GM19372 (cell line): ENCODE measurements at regions not wholly inside any gene's neighbourhood (a gene's known extent, or its start where the extent isn't known, plus 50 kb on each side); places are given as distances from the start of the nearest gene placed in this dataset.
"Not testable (repeated sequence)": the region's sequence is repeated elsewhere in the genome, so short reads cannot be mapped to it uniquely, and the experiment has no call there.

Experiments
- ATAC-seq: cut with Tn5 transposase; IDR thresholded peaks from one replicate; pipeline ENCODE4 v1.9.1; 2021; ENCODE audit warnings: mild to moderate bottlenecking, low read depth, moderate library complexity; ENCODE audit not compliant: unreplicated experiment

DNA sequence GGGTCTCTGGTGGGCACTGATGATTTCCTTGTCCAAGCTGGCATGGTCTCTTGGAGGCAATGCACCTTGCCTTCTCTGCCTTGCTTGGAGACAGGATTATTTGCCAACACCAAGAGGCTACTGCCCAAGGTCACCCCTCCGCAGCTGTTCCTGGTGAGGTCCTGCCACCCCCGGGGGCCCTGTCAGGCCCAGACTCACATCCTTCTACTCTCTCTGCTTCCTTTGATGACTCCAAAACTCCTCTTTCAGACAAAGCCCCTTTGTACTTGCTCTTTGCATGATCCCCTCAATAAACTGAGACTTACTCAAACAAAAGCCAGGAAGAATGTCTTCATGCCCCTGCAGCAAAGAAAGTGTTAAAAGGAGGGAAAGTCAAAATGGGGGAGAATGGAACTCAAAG, 137.7 kb downstream of the MEX3B start:
- ATAC-seq, result no peak

DNA sequence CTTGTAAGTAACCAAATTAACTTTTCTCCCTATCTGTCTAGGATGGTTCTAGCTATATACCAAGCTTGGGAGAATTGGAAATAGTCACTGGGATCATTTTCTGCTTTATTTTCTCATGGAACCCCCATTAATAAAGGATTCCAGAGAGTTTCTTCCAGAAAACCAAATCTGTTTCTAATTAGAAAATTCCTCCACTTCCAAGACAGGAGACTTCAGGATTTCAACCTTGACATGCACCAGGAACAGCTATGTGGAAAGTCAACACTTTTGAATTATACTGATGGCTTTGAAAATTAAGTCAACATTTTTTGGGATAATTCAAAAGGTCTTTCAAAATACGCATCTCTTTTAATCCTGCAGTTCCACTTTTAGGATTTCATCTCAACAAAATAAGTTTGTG, 138.3 kb downstream of the MEX3B start:
- ATAC-seq, result no peak

DNA sequence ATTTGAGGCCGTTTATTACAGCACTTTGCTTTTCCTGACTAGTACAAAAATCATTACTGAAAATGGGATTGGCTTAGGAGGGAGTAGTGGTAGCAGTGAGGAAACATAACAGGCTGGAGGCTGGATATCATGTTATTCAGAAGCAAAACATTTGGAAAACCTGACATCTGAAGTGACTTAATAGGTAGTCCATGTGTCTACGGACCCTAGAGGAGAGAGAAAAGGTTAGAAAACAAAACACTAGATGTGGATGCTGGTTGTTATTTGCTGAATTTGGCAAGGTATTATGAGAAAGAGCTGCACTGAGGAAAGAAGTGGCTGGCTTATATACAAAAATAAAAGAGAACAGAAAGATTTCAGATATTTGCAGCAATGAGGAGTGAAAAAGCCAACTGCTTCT, 139.9 kb downstream of the MEX3B start:
- ATAC-seq, result no peak

DNA sequence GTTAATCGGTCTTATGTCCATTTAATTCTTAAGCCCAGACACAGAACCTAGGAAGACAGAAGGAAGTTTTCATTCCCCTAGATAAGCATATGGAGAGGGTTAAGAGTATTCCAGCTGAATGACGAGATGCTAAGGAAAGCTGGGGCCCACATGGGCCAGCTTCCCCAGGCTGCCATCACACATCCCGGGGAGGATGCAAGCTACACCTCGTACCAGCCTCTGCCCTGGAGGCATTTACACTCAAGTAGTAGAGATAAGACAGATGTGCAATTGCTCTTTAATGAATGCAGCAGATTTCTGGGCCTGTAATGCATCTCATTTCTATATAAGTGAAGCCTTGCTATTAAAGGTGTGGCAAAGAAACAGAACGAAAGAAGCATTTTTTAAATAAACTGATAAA, 144.5 kb downstream of the MEX3B start:
- no peak for ATAC-seq

DNA sequence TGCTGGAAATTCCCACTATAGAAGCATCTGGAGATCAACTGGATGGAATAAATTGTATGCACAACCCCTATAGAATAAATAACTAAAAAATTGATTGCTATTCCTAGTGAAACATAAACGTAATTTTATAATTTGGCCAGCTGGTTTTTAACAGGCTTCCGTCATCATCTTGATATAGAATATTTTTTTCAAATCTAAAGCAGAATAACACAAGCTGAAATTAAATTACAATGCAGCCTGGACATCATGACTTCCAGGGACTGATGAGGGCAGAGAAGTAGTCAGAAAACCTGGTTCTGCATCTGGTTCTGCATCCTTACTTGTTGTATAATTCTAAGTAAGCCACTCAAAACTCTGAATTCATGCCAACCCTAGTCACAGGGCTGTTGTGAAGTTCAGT, 146.1 kb downstream of the MEX3B start:
- no peak for ATAC-seq

DNA sequence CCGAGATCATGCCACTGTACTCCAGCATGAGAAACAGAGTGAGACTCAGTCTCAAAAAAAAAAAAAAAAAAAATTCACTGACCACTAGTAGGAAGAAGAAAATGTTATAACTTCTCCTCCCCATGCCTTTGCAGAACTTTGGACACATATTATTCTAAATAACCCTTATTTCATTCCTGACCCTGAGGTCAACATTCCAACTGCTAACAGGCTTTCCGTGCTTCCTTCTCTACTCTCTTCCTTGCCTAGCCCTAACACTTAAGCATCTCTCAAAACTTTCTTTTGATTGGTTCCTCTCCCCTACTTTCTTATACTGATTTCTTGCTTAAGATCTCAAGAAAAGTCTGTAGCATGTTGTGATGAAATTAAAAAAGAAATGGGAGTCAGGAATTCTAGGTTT, 146.8 kb downstream of the MEX3B start:
- ATAC-seq, result no peak

DNA sequence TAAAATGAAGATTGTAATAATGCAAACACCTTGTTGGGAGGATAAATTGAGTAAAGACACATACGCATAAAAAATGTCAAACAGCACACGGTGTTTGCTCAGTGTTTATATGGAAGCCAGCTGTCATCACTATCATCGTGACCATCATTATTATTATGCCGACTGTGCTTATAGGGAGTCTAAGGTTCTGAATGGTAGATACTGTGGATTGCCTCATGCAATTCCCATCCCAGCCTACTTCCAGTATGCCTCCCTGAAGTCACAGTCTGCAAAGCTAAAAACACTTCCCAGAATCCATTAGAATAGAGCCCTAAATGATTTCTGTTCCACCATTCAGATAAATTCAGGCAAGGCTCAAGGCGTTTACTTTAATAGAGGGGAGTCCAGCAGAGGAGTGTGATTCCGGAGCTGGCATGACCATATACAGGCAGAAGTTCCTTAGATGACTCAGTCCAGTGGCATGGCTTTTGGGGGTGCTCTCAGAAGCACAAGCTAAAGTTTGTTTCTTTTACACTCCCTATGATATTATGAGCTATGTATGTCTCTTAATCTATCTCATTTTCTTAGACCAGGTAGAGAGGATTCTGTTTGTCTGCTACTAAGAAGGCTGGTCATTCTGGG, 148.7 kb downstream of the MEX3B start:
- ATAC-seq, result no peak

DNA sequence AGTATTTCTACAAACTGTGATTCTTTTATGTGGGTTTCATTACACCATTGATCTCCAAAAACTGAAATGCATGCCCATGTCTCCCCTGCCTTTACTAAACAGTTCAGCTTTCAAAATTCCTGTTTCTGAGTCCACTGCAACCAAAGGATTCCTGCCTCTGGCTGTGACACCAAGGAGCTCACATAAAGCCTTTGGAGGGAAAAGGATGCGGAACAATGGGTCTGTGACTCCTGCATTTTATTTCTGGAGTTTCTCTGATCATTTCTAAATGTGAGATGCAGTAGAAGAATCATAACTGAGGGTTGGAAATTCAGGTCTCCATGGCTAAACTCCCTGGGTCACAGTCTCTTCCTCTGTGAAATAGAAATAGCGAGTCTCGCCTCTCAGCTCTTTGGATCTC, 149.5 kb downstream of the MEX3B start:
- ATAC-seq, result no peak

DNA sequence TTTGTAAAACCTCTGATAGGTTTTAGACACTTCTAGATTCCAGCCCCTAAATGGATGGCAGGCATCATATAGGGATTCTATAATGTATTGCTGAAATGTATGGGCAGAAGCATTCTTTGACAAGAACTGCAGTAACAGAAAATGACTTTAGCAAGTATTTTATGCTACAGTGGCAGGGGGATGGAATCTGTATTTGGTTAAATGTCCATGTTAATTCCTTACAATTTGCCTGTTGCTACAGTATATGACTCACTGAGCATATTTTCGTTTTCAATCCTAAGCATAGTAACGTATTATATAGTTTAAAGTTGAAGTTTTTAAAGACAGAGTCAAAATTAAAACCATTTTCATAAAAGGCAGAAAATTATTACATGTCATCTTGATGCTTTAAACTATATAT, 150.1 kb downstream of the MEX3B start:
- ATAC-seq, result no peak

DNA sequence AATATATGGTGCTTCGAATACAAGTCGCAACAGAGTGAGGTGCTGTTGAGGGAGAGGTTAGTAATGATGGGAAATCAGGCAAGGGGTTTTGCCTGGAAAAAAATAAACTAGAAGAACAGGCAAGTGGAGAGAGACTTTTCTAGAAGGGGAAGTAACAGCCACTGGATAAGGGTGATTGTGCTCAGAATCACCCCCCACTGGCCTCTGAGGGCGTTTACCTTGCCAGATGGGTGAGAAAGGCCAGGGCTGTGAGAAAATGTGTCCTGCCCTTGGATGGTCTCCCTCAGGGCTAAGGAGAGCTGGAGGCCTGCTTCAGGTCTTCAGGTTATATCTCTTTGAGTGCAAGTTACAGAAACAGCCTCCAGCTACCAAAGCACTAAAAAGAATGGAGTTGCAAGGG, 151.8 kb downstream of the MEX3B start:
- ATAC-seq, result no peak

DNA sequence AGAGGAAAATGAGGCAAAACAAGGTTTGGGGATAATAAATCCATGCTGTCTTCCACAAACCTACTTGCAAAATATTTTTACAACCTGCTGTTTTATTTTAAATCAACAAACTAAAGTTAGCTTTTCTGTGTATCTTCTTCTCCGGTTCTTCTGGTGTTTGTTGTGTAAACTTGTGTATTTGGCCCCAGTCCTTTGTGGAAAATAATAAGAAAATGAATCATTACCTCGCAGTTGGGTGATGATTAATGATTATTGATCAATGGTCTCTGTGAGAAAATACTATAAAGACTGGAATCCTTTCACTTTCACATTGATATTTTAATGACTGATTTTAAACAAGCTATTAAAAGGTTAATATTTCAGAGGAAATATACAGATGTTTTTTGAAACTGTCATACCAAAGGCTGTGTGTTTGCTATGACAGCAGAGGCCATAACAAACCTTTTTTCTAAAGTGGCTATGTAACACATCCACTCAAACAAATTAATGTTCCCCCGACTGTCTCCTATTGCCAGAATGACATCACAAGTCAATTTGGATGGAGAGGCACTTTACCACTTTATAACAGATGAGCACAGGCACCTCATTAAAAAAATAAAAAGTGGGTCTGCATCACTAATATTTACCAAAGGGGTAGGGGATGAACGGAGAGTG, 152.5 kb downstream of the MEX3B start:
- no peak for ATAC-seq

DNA sequence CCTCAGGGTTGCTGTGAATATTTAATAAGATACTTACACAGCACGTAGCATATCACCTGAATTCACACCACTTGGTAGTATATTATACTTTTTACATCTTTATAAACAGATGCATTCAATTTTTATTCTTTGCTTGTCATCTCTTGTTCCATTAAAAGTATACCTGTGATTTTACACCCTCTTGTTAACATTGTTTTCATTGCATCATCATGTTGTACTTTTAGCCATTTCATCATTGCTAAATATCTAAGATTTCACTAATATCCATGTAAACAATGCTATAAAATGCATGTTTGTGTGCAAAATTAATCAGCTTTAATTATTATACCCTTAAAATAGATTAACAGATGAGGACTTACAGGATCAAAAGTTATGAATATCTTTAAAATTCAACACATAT, 155.3 kb downstream of the MEX3B start:
- ATAC-seq, result no peak

DNA sequence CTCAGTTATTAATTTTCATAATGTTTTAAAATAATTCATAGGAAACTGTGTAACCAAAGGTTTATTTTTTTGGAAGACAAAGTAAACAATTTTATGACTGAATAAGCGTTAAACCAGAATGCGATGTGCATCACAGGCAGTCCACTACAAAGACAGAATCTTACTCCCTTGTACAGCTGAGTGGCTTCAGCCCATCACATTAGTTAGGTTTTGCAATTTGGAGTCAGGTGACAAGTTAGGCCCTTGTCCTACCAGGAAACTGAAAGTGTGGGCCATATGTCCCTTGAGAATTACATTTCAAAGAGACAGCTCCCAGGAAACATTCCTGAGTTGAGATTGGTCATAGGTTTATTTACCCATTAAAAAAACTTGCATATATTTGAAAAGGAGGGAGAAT, 156.3 kb downstream of the MEX3B start:
- ATAC-seq, result no peak

DNA sequence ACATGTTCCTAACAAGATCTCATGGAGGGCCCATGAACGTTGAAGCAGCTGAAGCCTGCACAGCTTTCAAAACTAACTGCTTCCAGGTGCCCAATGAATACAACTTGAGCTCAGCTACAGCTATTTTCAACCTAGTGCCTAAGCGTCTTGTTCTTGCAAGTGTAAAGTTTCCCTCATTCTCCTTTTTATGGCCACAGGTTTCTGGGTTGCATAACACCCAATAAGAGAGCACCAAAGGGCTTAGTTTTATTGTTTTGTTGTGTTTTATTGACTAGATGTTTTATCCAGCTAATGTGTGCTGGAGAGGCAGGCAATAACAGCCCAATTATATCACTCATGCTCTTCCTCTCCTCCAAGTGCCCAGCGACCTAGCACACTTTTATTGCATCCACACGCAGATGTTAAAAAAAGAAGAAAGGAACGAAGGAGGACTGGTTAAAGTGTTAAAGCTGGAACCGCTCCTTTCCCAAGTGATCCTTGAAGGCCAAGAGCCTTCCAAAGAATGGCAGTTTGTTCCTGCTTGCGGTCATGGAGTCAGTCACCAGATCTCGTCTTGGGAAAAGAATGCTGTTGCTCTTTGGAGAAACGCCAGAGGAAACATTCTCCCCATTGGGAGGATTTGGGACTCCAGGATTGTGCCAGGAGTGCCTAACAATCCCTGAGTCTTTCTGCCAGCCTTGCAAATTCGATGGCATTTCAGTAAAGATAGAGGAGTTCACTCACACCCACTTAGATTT, 156.9 kb downstream of the MEX3B start:
- ATAC-seq, result no peak

DNA sequence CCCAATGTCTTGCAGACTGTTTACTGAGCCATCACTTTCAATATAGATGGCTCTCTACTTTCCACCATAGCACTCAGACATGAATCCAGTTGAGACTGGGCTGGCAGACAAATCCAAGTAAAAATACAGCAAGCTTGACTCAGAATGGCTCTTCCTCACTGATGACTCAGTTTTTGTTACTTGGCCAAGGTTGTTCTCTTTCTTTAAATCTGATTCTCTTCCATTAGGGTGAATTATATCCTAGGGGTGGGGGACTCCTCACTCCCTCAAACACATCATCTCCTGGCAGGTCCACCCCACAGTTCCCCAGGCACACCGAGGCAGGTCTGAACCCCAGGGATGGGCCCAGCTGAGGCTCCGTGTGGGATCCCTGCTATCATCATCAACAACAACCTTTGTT, 157.9 kb downstream of the MEX3B start:
- no peak for ATAC-seq

DNA sequence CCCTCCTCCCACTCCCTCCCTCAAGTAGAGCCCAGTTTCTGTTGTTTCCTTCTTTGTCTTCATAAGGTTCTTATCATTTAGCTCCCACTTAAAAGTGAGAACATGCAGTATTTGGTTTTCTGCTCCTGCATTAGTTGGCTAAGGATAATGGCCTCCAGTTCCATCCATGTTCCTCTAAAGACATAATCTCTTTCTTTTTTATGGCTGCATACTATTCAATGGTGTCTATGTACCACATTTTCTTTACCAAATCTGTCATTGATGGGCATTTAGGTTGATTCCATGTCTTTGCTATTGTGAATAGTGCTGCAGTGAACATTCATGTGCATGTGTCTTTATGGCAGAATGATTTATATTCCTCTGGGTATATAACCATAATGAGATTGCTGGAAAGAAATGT, 158.6 kb downstream of the MEX3B start:
- not testable (repeated sequence) for ATAC-seq

DNA sequence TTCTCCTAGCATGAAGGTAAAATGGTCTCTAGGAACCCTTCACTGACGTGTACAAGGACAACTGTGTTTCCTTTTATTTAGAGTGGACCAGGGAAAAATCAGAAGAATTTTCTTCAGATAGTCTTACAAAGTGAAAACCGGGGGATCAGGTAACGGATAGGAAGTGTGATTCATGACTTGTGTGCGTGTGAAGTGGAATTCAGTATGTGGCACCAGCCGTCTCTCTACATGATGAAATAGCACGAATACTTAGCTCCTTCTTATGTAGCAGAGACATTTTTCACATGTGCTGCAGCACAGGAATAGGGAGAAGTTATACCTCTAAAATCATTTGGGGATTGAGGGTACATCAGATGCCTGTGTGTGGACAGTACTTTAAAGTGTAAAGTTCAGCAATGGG, 159.2 kb downstream of the MEX3B start:
- ATAC-seq, result no peak

DNA sequence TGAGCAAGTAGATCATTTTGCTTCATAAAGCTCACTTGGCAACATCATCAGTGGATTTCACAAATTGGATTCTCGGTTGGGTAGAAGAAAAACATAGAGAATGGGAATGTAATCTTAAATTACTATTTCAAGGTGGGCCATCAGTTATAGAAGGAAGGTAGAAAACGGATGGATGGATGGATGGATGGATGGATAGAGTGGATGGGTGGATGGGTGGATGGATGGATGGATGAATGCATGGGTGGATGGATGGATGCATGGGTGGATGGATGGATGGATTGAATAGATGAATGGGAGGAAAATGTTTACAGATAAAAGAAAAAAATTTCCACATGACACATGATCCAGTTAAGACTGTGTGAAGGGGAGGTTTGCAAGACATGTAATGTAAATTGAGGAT, 159.7 kb downstream of the MEX3B start:
- ATAC-seq, result no peak

DNA sequence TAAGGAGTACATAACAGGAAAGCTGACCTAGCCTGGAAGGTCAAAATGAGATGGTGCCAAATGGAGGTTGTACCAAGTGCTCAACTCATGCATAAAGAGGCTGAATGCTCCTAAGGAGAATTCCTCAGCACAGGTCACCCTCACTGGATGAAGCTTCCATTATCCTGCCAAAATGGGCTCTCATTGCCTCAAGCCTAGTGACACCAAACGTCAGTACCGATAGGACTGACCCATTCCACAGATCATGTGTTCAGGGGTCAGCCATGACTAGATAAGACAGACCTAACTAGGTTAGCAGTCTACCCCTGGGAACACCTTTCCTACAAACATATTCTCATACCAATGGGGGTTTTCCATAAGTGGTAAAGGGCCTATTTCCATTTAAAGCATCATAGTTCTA, 160.7 kb downstream of the MEX3B start:
- ATAC-seq, result no peak

DNA sequence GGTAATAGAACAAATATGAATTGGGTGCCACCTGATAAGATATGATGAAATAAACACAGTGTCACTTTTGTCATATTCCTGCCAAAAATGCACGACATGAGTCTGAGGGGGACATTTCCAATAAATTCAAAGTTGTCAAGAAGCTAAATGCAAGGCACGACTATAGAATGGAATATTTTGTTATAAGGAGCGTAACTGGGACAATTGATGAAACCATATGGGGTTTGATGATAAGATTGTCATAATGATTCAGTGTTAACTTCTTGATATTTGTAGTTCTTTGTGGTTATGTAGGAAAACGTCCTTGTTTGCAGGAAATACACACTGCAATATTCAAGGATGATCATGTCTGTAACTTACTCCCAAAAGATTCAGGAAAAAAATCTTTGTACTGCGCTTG, 163.3 kb downstream of the MEX3B start:
- ATAC-seq, result no peak

DNA sequence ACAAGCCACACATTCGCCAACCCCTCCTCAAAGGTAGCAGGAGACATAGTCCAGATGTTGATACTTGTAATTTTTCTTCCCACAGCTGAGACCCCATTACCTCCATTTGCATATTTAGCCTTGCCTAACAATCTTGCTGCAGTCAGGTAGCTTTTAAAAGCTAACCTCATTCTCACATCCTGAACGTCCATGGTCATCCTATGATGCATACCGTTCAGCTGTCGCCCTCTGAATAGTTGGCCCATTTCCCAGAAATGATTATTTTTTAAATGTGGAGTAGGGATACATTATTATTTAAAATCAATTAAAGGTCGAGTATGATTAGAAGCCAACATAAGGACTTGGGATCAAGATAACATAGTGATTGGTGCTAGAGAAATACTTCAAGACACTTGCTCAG, 165.0 kb downstream of the MEX3B start:
- no peak for ATAC-seq

DNA sequence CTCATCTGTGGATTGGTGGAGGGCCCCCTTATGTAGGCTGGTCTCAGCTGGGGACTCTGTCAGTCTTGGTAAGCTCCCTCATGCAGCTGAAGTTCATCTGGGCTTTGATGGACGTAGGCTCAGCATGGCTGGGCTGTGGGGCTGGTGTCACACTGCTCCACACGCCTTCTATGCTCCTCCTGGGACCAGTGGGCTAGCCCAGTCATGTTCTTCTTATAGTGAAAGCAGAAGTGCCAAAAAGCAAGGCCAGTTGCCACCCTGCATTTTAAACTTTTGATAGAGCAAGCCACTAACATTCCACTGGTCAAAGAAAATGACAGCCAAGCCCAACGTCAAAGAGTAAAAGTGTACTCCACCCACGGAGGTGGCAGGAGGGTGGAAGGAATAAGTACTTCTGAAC, 165.5 kb downstream of the MEX3B start:
- ATAC-seq, result no peak
